Osteoblast (primary cell): ENCODE measurements at regions not wholly inside any gene's neighbourhood (a gene's known extent, or its start where the extent isn't known, plus 50 kb on each side); places are given as distances from the start of the nearest gene placed in this dataset.

Experiments
- DNase-seq: peaks from one replicate; pipeline ENCODE4 v3.0.0; 2011; ENCODE audit warnings: low spot score, mixed read lengths; ENCODE audit not compliant: insufficient read length; ENCODE audit errors: missing footprints
- H2AFZ ChIP-seq: 2 replicates; pipeline ENCODE4 v1.6.0; 2011; ENCODE audit warnings: mild to moderate bottlenecking, low read length
- H3K27ac ChIP-seq: 2 replicates; pipeline ENCODE4 v1.5.1; 2011; ENCODE audit warnings: mild to moderate bottlenecking, low read depth, low read length, moderate library complexity
- H3K27me3 ChIP-seq: 2 replicates; pipeline ENCODE4 v1.6.0; 2012; ENCODE audit warnings: mild to moderate bottlenecking, control low read depth, inconsistent platforms, low read length, moderate library complexity; ENCODE audit not compliant: insufficient read depth
- H3K36me3 ChIP-seq: 2 replicates; pipeline ENCODE4 v1.5.1; 2011; ENCODE audit warnings: mild to moderate bottlenecking, low read length, control low read depth, moderate library complexity; ENCODE audit not compliant: insufficient read depth
- H3K4me1 ChIP-seq: 2 replicates; pipeline ENCODE4 v1.5.1; 2011; ENCODE audit warnings: mild to moderate bottlenecking, low read length, control low read depth, moderate library complexity; ENCODE audit not compliant: insufficient read depth
- H3K4me2 ChIP-seq: 2 replicates; pipeline ENCODE4 v1.6.0; 2011; ENCODE audit warnings: mild to moderate bottlenecking, low read length; ENCODE audit not compliant: insufficient read depth
- H3K4me3 ChIP-seq: fragments of 200-600 bp; sonication (generic); 3 replicates; pipeline ENCODE4 v1.5.1; 2012; ENCODE audit warnings: mild to moderate bottlenecking, low read length, inconsistent platforms; ENCODE audit not compliant: insufficient read depth
- H3K79me2 ChIP-seq: 2 replicates; pipeline ENCODE4 v1.6.0; 2012; ENCODE audit warnings: mild to moderate bottlenecking, low read length, control low read depth, inconsistent platforms; ENCODE audit not compliant: insufficient read depth
- H3K9me3 ChIP-seq: 2 replicates; pipeline ENCODE4 v1.5.1; 2011; ENCODE audit warnings: low read depth, low read length, control low read depth
- H4K20me1 ChIP-seq: 2 replicates; pipeline ENCODE4 v1.6.0; 2012; ENCODE audit warnings: mild to moderate bottlenecking, low read length, control low read depth; ENCODE audit not compliant: insufficient read depth
- CTCF ChIP-seq: IDR thresholded peaks from 2 replicates; pipeline ENCODE4 v1.5.1; 2011; ENCODE audit warnings: mild to moderate bottlenecking, low read depth, low read length, moderate library complexity; ENCODE audit errors: extremely low read depth

DNA sequence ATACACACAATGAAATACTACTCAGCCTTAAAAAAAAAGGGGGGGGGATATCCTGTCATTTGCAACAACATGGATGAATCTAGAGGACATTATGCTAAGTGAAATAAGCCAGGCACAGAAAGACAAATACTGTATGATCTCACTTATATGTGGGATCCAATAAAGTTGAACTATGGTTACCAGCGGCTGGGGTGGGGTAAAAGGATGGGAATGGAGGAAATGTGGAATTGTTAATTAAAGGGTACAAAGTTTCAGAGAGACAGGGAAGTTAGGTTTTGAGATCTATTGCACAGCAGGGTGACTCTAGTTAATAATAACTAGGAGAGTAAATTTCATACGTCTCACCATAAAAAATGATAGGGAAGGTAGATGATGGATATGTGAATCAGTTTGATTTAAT, 76.2 kb upstream of the ZNF608 start:
- H3K27me3 ChIP-seq = no peaks in the 10 kb centered on the region
- H3K27ac ChIP-seq = no peak overlapping the region
- no peak overlapping the region for H3K4me3 ChIP-seq
- H3K9me3 ChIP-seq = no peaks in the 10 kb centered on the region
- H3K4me1 ChIP-seq = no peaks in the 10 kb centered on the region
- H4K20me1 ChIP-seq = no peaks in the 10 kb centered on the region
- H3K4me2 ChIP-seq = no peak overlapping the region
- no peaks in the 10 kb centered on the region for H3K79me2 ChIP-seq
- no peaks in the 10 kb centered on the region for H3K36me3 ChIP-seq
- H2AFZ ChIP-seq = no peak overlapping the region
- no peak for DNase-seq
- no peak for TF ChIP-seq CTCF

DNA sequence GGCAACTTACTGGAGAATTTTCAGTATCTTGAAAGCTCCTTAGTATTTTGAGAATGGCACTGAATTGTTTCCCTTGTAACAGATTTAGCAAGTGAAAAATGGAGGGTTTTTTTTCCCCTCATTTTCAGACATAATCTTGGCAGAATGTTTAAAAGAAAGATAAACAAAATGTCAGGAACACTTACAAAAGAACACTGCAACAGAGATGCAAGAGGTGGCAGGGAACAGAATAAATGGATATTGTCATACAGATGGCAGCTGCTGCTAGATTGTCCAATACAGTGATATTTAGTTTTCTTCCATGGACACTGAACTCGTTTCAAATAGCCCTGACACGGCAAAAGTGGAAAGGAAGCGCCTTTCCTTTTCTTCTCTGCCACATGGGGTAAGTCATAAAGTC, 76.9 kb upstream of the ZNF608 start:
- Histone ChIP-seq H3K27ac (no peak overlapping the region), H3K4me1 (no peaks in the 10 kb centered on the region), H3K79me2 (no peaks in the 10 kb centered on the region), H3K36me3 (no peaks in the 10 kb centered on the region), H3K27me3 (no peaks in the 10 kb centered on the region), H4K20me1 (no peaks in the 10 kb centered on the region), H3K4me2 (no peak overlapping the region), H3K9me3 (no peaks in the 10 kb centered on the region), H3K4me3 (no peak overlapping the region), H2AFZ (no peak overlapping the region)
- no peak for DNase-seq
- TF ChIP-seq CTCF = no peak

- no peak for DNase-seq
- Histone ChIP-seq H3K79me2 (no peaks in the 10 kb centered on the region), H3K4me2 (no peak overlapping the region), H3K4me1 (no peaks in the 10 kb centered on the region), H4K20me1 (no peaks in the 10 kb centered on the region), H3K9me3 (no peaks in the 10 kb centered on the region), H2AFZ (no peak overlapping the region), H3K27ac (no peak overlapping the region), H3K27me3 (no peaks in the 10 kb centered on the region), H3K4me3 (no peak overlapping the region), H3K36me3 (no peaks in the 10 kb centered on the region)
- no peak for TF ChIP-seq CTCF
Measured at GRCh38 chr5:124824637-124825158, 78.3 kb upstream of the ZNF608 start.

GRCh38 chr5:124825250-124825982, 79.0 kb upstream of the ZNF608 start:
- Histone ChIP-seq H2AFZ (no peak overlapping the region), H3K4me3 (no peak overlapping the region), H3K79me2 (no peaks in the 10 kb centered on the region), H4K20me1 (no peaks in the 10 kb centered on the region), H3K27ac (no peak overlapping the region), H3K4me1 (no peaks in the 10 kb centered on the region), H3K9me3 (no peaks in the 10 kb centered on the region), H3K4me2 (no peak overlapping the region), H3K36me3 (no peaks in the 10 kb centered on the region), H3K27me3 (no peaks in the 10 kb centered on the region)
- no peak for DNase-seq
- no peak for TF ChIP-seq CTCF
